ENCODE measurements at regions not wholly inside any gene's neighbourhood (a gene's known extent, or its start where the extent isn't known, plus 50 kb on each side); places are given as distances from the start of the nearest gene placed in this dataset.
"Not testable (repeated sequence)": the region's sequence is repeated elsewhere in the genome, so short reads cannot be mapped to it uniquely, and the experiment has no call there.

DNA sequence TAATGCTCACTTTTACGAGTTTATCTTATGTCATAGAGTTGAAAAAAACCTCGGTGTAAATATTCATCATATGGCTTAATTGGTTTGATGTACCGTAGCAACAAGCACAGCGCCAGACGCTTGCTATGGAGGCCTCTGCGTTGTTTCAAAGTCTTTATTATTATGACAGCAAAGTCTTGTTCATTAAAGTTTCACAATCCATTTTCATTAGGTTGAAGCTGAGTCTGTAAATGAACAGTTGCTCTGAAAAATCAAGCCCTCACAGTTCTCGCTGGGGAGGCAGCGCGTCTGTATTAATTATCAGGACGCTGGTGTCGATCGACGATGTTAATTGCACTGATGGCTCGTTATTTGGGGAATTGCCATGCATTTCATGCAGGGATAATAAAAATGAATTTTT, 185.6 kb downstream of the INSC start:
- DNase-seq: no peak

DNA sequence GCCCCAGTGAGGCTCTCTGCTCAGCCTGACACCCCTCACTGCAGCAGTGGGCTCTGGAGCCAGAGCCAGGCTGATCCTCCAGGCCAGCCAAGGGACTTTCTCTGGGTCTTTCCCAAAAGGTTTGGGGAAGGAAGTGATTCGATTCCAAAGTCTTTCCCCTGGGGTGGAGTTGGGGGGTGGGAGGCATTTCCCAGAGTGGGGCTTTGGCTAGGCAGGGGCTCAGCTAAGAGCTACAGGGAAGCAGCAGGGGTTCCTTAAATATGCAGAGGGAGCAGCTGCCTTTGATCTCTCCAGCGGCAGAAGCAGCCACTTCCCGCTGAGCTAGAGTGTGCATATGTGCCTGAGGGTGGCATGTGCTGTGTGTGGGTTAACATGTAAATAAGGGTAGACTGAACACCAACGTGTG, 192.9 kb downstream of the INSC start:
- DNase-seq: no peak

DNA sequence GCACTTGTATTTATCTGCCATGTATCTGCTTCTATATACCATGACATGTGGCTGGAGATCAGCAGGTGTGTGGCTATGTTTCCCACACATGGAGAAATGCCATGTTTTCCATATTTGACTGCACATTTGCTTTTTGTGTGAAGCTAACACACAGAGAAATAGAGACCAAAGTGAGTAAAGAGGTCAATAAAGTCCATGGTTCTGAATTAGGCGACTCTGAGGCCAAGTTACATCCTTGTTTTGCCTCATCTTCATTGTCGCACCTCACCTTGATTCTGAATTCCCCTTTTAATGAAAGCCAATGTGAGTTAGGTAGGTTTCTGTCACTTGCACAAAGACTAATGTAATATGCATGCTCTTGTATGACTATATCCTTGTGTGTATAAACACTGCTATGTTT, 194.1 kb downstream of the INSC start:
- DNase-seq: no peak

DNA sequence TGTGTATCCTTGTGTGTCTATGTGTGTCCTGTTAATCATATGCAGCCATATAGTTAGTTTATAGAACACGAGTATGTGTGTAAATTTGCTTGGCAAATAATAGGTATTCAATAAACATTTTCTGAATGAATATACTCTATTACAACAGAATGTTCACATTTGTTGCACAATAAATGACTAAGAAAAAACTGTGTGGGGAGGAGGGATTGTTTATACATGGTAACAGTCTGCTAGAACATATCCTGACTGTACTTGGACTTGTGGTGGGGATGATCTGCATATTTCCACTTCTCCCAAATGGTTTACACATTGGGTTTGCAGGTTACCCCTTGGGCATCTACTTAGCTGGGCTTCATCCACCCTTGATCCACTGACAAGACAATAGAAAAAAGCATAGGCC, 194.6 kb downstream of the INSC start:
- no peak for DNase-seq

DNA sequence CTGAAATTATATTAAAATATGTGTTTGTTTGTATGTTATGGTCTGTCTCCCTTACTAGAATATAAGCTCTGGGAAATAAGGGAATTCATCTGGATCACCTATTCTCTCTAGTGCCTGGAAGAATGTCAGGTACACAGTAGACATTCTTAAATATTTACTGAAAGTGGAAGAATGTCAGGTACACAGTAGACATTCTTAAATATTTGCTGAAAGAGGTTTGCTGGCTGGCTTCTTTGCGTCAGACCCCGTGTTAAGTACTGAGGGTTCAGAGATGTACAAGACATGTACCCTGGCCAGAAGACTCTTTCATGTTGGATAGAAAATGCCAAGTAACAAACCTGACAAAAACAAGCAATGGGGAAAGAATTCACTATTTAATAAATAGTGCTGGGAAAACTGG, 199.1 kb downstream of the INSC start:
- no peak for DNase-seq

DNA sequence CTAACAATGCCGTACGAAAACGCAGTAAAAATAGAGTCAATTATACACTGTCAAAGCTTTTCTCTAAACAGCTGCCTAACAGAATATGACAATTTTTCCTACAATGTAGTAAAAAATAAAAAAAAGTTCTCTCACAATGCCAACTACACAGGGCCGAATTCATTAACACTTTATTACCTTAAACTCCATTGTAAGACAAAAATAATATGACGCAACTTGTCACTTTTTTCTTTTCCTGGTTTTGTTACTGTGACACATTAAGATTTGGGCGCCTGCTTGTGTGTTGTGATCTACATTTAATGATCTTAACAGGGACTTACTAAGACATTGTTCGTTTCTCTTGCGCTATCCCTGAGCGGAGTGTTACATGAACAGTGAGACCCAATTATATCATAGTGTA, 204.1 kb downstream of the INSC start:
- no peak for DNase-seq

DNA sequence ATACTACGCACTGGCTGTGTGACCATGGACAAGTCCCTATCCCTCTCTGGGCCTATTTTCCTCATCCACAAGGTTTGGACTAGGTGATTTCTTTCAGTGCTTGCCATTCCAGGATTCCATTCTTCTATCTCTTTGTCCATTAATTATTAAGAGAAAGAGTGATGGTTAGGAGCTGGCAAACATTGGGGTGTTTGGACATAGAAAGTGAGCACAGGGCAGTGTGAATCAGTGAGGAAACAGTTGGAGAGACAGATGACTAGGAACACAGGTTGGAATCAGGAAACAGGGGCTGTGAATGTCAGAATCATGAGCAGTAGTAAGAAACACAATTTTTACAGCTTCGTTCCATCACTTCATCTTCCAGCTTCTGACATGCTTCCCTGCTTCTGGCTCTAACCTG, 211.8 kb downstream of the INSC start:
- no peak for DNase-seq

DNA sequence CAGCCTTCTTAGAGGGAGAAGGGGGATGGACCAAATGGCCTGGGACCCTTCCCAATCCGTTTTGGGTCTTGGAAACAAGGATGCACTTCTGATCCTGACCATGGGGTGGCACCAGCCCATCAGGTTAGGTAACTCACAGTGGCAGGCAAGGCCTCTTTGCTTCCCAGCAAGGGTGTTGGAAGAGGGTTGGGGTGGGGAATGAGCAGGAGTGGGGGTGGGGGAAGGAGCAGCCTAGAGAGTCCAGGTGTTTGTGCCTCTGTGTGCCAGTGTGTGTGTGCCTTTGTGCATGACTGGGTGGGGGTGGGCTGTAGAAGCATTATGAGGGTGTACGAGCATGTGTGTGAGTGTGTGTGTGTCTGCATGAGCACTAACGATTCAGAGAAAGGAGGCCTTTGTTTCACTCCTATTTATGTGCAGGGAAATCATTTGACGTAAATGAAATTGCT, 213.1 kb downstream of the INSC start:
- peak; percentile 68 for DNase-seq

DNA sequence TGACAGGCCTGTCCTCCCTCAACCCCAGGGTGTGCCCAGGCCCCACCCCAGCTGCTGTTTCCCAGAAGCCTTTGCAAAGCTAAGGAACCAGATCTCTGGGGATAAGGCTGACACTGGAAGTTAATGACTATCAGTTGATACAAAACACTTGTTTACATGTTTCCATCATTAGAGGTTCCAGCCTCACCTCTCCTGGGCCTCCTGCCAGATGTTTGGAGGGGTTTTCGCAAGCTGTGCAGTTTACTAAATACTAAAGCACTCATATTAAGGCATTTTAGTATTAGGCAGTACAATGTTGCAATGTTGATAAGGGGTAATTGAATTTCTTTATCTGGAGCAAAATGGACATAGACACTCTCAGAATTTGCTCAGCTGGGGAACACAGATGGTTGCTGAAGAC, 218.7 kb downstream of the INSC start:
- peak; percentile 41 for DNase-seq

DNA sequence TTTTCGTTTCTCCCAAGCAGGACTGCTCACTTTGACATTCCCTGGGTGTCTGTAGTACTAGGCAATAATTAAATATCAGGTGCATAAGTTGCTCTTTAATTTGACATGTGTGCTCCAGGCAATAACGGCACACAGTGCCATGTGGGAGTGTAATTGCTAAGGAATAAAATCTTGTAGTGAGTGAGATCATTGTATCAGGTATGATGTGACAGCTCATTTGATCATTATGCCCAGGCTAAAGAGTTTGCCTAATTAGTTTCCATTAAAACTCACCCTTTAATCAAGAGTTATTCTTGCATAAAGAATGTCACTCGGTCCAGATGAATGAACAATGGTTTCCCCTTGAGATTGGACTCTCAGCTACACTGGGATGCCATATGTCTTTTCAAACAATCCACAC, 220.0 kb downstream of the INSC start:
- no peak for DNase-seq

DNA sequence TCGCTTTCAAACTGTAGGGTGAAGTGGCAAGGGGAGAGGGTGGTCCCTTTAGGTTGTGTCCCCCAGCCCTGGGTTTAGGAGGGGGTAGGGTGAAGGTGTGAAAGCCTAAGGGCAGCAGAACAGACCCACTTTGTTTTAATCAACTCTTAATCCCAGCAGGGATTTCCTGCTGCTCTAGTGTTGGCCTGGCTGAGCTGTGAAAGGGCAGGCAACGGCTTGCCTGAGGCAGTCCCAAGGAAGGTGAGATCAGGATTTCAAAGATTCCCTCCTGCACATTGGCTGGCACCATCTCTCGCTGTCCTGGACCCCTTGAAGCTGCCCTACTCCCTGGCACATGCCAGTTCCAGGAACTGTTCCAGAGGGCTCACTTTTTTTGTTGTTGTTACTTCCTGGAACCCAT, 221.3 kb downstream of the INSC start:
- no peak for DNase-seq

DNA sequence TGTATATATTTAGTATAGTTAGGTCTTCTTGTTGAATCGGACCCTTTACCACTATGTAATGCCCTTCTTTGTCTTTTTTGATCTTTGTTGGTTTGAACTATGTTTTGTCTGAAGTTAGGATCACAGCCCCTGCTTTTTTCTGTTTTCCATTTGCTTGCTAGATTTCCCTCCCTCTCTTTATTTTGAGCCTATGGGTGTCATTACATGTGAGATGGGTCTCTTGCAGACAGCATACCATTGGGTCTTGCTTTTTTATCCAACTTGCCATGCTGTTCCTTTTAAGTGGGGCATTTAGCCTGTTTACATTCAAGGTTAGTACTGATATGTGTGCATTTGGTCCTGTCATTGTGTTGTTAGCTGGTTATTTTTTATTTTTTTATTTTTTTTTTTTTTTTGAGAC, 224.6 kb downstream of the INSC start:
- no peak for DNase-seq

DNA sequence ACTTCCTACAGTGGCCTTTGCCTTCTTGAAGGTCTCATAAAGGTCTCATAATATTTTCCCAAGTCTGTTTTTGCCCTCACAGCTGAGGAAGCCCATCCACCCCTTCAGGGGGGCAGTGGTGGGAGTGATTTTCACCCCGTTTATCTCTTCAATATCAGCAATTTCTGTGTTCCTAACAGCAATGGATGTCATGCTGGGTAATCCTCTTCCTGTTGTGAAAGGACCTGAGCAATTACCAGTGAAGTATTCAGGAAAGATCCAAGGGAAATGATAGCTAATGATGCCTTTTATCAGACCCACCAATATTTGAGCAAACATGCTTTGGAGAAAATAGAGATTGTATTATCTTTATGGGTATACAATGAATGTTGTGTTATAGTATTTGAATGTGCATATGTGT, 226.9 kb downstream of the INSC start:
- no peak for DNase-seq

DNA sequence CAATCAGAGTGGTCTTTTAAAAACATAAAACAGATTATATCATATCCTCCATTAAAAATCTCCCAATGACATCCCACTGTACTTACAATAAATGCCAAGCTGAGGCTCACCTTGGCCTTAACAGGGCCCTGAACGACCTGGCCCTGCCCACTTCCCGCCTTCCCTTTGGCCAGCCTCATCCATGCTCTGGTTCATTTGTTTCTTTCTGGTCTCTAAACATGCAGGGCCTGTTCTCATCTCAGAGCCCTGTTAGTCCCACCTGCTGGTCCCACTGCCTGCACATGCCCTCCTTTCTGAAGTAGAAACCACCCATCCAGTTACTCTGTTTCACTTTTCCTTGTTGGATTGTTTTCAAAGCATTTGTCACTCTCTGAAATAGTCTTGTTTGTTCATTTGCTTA, 227.4 kb downstream of the INSC start:
- no peak for DNase-seq

DNA sequence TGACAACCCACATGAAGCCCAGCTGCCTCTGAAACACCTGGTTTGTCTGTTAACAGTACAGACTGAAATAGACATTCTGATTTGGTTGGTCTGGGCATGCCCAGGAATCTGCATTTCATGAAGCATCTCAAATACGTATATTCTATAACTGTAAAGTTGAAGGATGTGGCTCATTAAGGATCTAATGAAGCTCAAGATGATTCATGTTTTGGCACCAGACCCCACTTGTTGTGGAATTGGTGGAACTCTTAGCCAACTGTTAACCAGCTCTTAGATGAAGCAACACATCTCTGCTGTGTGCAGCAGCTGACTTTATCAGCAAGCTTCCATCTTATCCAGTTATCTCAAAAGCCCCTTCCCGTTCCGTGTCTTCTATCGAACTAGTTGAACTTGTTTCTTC, 232.2 kb downstream of the INSC start:
- no peak for DNase-seq

DNA sequence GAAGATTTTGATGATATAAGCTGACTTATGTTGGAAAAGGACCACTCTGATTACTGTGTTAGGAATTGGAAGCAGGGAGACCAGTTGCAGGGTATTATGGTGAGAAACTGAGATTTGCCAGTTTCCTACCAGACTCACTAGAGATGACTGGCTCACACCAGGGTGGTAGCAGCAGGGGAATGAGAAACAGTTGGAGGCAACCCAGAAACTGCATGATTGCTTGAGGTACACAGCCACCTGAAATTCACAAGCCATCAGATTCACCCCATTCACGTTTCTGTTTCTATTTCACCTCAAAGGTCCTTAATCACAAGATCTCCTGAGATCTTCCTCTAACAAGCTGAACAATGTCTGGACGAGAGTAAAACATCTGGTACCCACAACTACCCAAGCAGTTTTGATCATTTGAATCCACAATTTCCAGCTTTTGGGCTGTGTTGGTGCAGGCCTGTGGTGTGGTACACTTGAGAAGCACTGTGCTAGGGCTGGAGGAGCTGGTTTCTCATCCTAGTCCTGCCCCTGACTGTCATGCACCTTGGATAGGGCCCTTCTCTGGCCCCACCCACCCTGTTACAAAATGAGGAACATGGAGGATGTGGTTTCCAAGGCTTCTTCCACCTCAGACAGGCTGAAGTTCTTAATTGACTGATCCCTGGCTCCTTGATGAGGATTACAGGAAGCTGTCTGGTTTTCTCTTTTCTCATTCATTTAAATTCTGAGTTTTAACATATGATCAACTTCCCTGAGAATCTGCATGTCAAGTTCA, 233.4 kb downstream of the INSC start:
- DNase-seq: no peak

DNA sequence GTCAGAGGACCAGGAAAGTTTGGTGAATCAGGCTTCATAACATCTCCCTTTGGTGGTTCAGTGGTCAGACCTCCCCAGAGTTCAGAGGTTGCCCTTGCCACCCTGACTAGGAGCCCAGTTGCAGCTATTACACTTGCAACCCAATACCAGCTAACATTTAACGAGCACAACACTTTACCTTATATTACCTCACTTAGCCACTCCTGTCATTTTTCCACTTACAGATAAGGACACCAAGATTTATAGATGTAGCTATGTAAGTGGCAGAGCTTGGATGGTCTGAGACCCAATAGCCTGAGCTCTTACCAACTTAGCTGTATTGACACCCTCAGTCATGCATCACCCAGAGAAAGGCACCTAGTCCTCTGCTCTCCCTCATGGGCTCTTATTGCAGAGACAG, 234.7 kb downstream of the INSC start:
- DNase-seq: no peak

DNA sequence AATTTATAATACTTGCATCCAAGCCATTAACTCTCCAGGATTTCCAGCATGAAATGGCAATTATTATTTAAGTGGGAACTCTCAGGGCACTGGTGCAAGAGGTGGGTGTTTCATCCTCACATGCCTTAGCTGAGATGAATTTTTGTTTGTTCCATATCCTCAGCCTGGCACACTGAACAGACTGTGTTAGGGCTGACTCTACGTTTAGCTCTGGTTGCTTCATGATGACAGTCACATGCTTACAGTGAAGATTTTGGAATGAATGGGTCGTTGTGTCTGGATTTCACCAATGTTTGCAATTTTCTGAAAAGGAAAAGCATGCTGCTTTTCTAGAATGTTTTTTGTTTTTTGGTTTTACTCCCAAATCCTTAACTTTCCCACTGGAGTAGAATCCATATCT, 246.6 kb downstream of the INSC start:
- DNase-seq: no peak

DNA sequence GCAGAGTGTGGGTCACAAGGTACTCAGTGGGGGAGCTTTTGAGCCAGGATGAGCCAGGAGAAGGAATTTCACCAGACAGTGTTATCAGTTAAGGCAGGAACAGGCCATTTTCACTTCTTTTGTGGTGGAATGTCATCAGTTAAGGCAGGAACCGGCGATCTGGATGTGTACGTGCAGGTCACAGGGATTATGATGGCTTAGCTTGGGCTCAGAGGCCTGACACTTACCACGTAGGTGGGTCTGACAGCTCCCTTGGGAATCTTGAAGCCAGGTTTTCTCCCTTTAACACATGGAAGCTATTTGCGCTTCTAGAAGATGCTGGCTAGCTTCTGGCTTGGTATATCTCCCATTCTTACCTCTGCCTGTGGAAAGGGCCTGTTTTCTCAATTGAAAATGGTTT, 250.6 kb downstream of the INSC start:
- DNase-seq: not testable (repeated sequence)

DNA sequence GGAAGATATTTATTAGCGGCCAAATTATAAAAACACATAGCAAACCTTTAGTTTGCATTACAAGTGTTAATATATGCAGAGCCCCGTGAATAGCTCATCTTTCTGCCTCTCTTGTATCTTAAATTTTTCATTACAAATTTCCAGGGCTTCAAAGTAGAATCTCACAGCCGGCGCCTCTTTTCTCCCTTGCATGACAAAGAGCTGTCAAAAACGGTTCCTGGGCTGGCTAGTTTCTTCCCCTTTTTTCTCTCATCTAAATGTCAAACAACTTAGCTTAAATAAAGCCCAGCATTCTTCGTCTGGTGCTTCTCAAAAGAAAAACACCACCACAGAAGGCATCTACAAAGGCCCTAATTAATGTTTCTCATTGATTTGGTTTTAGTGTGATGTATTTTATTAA, 253.0 kb downstream of the INSC start:
- DNase-seq: no peak

DNA sequence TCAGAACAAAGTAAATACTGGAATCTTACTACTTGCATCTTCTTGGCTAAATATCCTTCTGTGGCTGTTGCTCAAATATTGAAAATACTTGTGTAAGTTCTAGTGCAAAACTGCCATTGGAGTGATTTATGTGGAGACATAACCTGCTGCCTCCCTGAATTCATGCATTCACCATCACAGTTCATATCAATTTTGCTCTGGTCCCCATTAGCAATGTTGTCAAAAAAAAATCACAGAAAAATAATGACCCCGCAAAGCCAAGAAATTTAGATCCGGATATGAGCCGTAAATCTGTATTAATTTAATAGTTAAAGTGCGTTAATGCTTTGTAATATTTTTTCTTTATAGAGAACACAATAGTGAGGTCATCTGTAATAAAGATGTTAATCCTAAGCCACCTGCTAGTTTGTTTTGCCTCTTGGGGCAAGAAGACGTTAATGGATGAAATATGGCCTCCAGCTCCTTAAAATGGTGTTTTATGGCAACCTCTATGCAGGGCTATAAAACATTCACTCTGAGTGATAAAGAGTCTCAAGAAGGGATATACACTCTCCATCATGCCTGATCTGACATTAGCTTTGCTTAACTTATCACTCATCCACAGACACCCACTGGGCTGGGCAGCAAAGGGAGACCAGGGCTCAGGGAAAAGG, 255.9 kb downstream of the INSC start:
- DNase-seq: no peak

DNA sequence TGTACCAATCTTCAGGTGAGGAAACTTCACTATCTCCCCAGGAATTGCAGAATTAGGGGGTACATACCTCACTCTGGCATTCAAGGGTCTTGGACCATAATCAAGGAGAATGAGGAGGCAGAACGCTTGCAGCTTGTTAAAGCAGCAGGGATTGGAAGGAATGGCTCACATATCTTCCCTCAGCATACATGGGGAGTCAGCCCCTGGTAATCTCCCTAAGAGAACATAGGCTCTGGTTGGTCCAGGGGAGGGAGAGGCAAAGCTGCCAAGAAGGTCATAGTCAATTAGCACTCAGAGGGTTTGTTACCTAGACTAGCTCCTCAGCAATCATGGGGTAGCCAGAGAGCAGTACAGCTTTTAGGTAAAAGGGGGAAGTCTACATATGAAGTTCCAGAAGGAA, 256.8 kb downstream of the INSC start:
- no peak for DNase-seq

DNA sequence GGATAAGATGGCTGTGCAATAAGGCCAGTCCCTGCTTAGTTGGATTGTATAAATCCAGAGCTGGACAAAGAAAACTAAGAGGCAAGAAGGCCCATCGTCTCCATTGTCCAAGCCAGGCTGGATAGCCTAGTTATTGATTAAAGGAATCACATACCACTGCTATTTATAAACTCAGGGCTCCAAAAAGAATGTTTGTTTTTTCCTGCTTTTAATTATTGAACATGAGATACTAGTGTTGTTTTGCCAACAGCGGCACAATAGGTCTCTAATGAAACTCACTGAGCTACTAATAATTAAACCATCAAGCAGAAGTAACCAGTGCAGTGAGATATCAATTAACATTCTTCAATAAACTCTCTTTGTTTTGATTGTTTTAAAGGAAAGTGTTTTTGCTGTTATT, 259.7 kb downstream of the INSC start:
- DNase-seq: no peak

DNA sequence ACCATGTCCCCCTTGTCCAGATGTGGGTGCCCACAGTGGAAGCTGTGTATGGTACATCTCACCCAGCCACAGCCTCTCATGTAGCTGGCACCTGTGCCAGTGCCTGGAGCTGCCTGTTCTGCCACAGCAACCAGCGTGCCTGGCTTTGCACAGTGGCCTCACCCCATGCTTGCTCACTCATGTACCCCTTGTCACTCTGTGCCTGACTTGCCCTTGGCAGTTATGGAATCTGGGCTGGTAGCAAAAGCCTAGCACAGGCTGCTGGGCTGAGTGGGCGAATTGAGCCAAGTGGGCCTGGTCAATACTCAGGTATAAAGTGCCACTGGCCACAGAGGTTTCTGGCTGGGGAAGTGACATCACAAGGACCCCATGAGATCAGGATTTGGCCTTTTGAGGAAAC, 264.2 kb downstream of the INSC start:
- DNase-seq: no peak

DNA sequence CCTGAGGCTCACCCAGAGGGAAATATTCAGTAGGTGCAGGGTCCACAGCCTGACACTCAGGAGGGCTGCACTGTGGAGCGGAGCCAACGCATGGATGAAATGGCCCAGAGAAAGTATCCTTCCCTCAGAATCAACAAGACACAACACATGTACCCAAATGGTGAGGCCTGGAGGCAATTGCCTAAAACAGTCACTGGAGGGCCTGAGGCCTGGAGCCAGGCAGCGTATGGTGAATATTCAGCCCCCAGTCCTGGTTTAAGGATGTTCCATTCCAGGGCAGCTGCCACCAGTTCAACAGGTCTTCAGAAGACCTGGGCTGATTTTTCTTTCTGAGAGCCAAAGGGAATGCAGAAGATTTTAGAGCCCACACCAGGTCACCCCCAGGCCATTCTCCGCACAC, 264.8 kb downstream of the INSC start:
- no peak for DNase-seq

Measured in COR-L47 (cell line).